HG03064 (cell line): ENCODE measurements at regions not wholly inside any gene's neighbourhood (a gene's known extent, or its start where the extent isn't known, plus 50 kb on each side); places are given as distances from the start of the nearest gene placed in this dataset.

ENCODE experiments used
- ATAC-seq: cut with Tn5 transposase; IDR thresholded peaks from one replicate; pipeline ENCODE4 v1.9.1; 2021; ENCODE audit warnings: low read depth; ENCODE audit not compliant: unreplicated experiment

- ATAC-seq, result no peak
Measured at GRCh38 chr11:15754221-15754620, 602.1 kb downstream of the SOX6 start.

DNA sequence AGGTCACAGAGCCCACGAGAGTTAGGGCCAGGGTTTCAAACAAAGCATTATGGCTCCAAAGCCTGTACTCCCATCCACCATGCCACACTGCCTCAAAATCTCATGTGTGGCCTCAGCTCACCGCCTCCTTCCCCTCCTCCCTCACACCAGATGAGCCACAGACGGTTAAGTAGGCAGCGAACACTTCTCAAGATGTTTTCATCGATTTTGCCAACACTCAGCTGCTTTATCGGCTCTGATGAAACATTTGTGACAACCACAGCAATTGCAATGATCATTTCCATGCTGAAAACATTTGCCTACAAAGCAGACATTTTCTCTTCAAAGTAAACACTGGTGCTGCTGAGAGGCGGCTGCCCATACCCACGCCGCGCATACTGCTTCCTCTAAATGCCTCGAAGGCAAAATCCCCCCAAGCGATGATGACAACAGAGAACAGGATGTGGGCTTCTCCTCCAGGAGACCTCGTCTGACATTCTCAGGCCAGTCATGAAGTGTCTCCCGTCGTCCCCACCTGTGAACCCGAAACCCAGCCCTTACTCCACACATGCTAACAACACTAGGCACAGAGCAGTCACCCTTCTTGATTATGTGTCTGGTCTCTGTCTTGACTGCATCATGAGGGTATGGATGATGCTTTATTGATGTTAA lies 599.2 kb downstream of the SOX6 start:
- no peak for ATAC-seq

DNA sequence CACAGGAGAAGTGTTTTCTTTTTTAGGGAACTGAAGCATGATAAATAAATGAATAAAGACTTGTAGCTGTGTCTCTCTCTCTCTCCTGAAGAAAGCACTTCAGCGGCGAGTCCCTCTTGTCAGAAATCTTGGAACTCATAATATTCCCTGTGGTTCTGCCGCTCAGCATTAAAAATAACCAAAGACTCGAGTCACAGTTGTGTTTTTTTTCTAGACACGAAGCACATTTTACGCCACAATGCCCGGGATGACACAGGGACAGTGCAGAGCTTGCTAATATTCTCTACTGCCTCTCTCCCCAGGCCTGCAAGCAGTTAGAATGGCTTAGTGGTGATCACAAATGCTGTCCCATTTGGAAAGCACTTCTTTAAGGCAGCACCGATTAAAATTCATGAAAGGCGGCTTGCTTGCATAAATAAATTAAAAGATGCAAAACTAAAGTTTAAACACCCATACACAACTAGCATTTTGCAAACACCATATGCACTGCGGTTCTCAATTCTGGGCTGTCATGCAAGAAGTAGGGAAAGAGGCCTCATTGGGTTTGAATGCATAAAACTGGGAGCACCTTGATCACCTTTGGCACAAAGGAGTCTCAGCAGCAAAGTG lies 597.4 kb downstream of the SOX6 start:
- no peak for ATAC-seq

GRCh38 chr11:15761235-15761634 lies 595.1 kb downstream of the SOX6 start:
- ATAC-seq, result no peak

- no peak for ATAC-seq
Measured at GRCh38 chr11:15764326-15764725, 592.0 kb downstream of the SOX6 start.

GRCh38 chr11:15764948-15765347 lies 591.4 kb downstream of the SOX6 start:
- no peak for ATAC-seq

GRCh38 chr11:15765530-15765929 lies 590.8 kb downstream of the SOX6 start:
- no peak for ATAC-seq

- ATAC-seq, result no peak
Measured at GRCh38 chr11:15768321-15768720, 588.0 kb downstream of the SOX6 start.

DNA sequence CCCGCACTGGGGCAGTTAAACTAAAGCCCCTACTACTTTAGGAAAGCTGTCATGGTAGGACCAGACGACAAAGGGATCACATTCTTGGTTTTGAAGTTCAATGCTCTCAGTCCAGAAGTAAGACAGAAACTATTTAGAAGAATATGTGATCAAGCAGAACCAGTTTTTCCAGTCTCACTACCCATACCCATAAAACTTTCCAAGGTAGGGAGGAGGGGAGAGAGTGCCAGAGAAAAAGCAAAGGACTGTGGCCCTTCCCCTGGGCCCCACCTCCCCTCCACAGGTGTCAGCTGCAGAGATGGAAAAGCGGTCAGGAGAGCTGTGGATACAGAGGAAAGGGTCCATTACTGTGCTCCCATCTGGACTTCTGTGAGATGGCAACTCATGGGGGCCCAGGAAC lies 587.1 kb downstream of the SOX6 start:
- ATAC-seq, result no peak

DNA sequence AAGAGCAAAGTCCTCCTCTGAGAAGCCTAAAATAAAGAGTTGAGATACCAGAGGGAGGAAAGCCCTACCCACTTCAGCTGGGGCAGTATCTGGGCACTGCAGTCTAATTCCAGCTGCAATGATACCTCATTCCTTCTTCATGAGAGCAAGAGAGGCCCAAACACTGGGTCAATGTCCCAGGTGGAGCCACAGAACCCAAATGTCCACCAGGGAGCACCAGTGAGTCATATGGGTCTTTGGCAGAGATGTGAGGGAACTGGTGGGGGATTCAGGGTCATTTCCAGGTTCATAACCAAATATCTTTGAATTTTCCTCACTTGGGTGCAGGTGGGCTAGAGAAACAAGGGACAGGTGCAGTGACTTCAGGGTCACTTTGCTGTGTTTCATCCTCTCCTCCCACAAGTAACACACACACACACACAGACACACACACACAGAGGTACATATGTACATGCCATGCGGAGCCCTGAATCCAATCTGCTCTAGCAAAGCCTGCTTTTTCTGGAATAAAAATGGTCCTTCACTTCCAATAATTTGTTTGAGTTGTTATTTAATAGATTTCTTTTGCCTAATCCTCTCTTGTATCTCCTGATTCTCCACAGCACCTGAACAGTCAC lies 585.4 kb downstream of the SOX6 start:
- ATAC-seq, result no peak

DNA sequence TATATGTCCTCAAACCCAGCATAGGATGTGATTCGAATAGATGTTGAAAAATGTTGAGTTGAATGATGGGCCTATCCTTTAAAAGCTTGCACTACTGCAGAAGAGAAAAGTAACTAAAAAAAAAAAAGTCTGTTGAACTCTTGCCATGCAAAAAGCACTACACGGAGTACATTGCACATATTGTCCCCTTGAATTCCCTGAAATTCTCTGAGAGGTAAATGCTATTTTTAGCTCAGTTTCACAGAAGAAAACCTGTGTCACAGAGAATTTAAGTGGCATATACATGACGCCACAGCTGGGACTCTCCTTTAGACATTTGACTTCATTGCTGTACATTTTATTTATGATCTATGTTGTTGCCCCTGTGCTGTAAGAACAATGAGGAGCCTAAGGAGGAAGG lies 583.8 kb downstream of the SOX6 start:
- no peak for ATAC-seq

DNA sequence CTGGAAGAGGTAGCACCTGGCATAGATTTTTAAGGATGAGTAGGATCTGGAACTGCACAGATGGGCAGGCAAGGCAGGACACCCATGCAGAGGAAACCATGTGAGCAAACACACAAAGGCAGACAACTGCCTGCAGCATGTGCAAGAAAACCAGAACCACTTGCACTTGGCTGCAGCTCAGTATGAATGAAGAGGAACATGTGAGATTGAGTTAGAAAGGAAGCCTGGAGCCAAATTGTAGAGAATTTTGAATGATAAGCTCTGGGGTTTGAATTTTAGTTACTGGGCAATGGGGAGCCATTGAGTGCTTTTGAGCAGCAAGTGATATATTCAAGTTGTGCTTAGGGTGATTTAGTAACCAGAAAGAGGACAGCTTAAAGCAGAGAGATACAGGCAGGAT lies 583.4 kb downstream of the SOX6 start:
- no peak for ATAC-seq

GRCh38 chr11:15773476-15774387 lies 582.6 kb downstream of the SOX6 start:
- no peak for ATAC-seq

GRCh38 chr11:15774388-15774939 lies 581.9 kb downstream of the SOX6 start:
- ATAC-seq, result no peak

- ATAC-seq, result no peak
Measured at GRCh38 chr11:15775015-15775541, 581.3 kb downstream of the SOX6 start.

DNA sequence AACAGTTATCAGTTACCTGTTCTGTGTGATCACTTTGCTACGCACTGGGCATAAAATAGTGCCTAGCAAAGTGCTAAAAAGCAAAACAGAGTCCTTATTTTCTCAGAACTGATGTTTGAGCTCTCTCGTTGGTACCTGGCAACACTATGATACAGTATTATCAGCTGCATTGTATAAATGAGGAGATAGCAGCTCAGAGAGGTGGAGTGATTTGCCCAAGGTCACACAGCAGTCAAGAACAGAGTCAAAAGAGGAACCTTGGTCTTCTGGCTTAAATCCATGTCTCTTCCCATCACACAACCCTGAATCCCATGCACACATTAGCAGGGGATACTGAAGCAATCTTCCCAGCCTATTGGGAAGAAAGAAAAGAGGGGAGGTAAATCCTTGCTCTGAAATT lies 580.5 kb downstream of the SOX6 start:
- no peak for ATAC-seq

- ATAC-seq, result no peak
Measured at GRCh38 chr11:15776366-15776765, 580.0 kb downstream of the SOX6 start.

- ATAC-seq, result no peak
Measured at GRCh38 chr11:15779518-15779917, 576.8 kb downstream of the SOX6 start.

DNA sequence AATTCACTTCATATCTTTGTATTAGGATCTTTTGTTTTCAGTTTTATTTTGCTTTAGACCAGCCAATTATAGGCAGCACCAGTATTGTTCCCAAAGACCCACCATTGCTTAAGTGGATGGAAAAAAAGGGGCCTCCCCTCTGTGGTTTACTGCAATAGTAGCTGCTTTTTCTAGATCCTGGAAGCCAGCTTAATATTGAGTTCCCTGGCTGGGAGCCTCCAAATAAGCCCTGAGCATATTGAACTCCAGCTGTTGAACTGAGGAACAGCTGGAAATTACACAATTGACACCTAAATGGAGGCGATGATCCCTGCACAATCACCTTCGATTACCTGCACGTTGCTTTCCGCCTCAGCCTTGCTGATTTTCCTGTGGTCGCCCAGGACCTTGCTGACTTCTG lies 576.0 kb downstream of the SOX6 start:
- no peak for ATAC-seq

DNA sequence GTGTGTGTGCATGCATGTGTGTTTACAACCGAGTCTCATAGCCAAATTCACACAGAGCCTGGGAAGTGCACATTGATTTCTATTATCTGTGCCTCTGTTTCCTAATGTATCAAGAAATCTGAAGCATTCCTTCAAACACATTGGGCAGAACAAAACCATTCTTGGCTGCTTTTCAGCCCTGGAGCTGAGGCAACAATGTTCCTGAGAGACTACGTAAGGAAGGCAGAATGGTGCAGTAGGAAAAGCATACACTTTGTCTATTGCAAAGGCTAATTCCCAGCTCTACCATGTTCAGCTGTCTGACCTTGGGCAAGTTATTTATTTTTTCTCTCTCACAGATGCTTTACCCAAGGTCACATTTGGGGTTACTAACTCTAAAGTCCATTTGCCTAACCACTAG lies 575.5 kb downstream of the SOX6 start:
- ATAC-seq, result no peak

DNA sequence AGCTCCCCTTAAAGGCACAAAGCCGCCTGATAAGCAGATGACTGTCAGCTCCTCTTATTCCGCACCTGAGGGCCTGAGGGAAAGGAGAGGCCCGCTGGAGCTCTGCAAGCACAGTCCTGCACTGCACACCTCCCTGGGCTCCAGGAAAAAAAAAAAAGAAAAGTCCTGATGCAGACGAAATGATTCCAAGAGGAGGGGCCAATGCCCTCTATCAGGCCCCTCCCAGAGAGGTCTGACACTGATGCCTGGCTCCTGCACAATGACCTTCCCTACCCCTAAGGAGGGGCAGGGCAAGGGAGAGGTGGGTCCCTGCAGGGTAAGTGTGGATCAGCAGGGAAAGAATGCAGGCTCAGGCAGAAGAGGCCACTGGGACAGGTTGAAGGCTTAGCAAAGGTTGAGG lies 572.7 kb downstream of the SOX6 start:
- ATAC-seq, result no peak
